ENCODE measurements at regions not wholly inside any gene's neighbourhood (a gene's known extent, or its start where the extent isn't known, plus 50 kb on each side); places are given as distances from the start of the nearest gene placed in this dataset.
"Not testable (repeated sequence)": the region's sequence is repeated elsewhere in the genome, so short reads cannot be mapped to it uniquely, and the experiment has no call there.

- DNase-seq (ENCODE audit: low spot score), result no peak
Measured at GRCh38 chr1:90349510-90349909, 354.6 kb downstream of the ZNF326 start.

- no peak for DNase-seq (ENCODE audit: low spot score)
Measured at GRCh38 chr1:90348934-90349333, 354.0 kb downstream of the ZNF326 start.

GRCh38 chr1:90348459-90348858, 353.5 kb downstream of the ZNF326 start:
- DNase-seq (ENCODE audit: low spot score), result not testable (repeated sequence)

GRCh38 chr1:90347366-90347765, 352.5 kb downstream of the ZNF326 start:
- no peak for DNase-seq (ENCODE audit: low spot score)

- no peak for DNase-seq (ENCODE audit: low spot score)
Measured at GRCh38 chr1:90346757-90347156, 351.8 kb downstream of the ZNF326 start.

- no peak for DNase-seq (ENCODE audit: low spot score)
Measured at GRCh38 chr1:90346349-90346748, 351.4 kb downstream of the ZNF326 start.

GRCh38 chr1:90344963-90345730, 350.2 kb downstream of the ZNF326 start:
- DNase-seq (ENCODE audit: low spot score), result no peak

- DNase-seq (ENCODE audit: low spot score), result no peak
Measured at GRCh38 chr1:90341516-90341915, 346.6 kb downstream of the ZNF326 start.

- DNase-seq (ENCODE audit: low spot score), result no peak
Measured at GRCh38 chr1:90340606-90341005, 345.7 kb downstream of the ZNF326 start.

GRCh38 chr1:90339811-90340210, 344.9 kb downstream of the ZNF326 start:
- DNase-seq (ENCODE audit: low spot score), result no peak

GRCh38 chr1:90336552-90337324, 341.8 kb downstream of the ZNF326 start:
- DNase-seq (ENCODE audit: low spot score), result no peak

GRCh38 chr1:90335558-90335957, 340.6 kb downstream of the ZNF326 start:
- no peak for DNase-seq (ENCODE audit: low spot score)

- DNase-seq (ENCODE audit: low spot score), result no peak
Measured at GRCh38 chr1:90334137-90334536, 339.2 kb downstream of the ZNF326 start.

GRCh38 chr1:90325168-90325567, 330.3 kb downstream of the ZNF326 start:
- no peak for DNase-seq (ENCODE audit: low spot score)

- DNase-seq (ENCODE audit: low spot score), result no peak
Measured at GRCh38 chr1:90322186-90322585, 327.3 kb downstream of the ZNF326 start.

GRCh38 chr1:90319918-90320317, 325.0 kb downstream of the ZNF326 start:
- no peak for DNase-seq (ENCODE audit: low spot score)

- no peak for DNase-seq (ENCODE audit: low spot score)
Measured at GRCh38 chr1:90318431-90318830, 323.5 kb downstream of the ZNF326 start.

- no peak for DNase-seq (ENCODE audit: low spot score)
Measured at GRCh38 chr1:90317628-90318027, 322.7 kb downstream of the ZNF326 start.

- DNase-seq (ENCODE audit: low spot score), result no peak
Measured at GRCh38 chr1:90314533-90314932, 319.6 kb downstream of the ZNF326 start.

- DNase-seq (ENCODE audit: low spot score), result no peak
Measured at GRCh38 chr1:90313778-90314177, 318.9 kb downstream of the ZNF326 start.

GRCh38 chr1:90309806-90310205, 314.9 kb downstream of the ZNF326 start:
- no peak for DNase-seq (ENCODE audit: low spot score)

- DNase-seq (ENCODE audit: low spot score), result no peak
Measured at GRCh38 chr1:90308421-90308820, 313.5 kb downstream of the ZNF326 start.

- DNase-seq (ENCODE audit: low spot score), result no peak
Measured at GRCh38 chr1:90305577-90305976, 310.7 kb downstream of the ZNF326 start.

Data from SK-N-DZ (cell line).